GM12878 (cell line): ENCODE measurements at regions not wholly inside any gene's neighbourhood (a gene's known extent, or its start where the extent isn't known, plus 50 kb on each side); places are given as distances from the start of the nearest gene placed in this dataset.

Source experiments
- ATAC-seq: fragments of 200-7000 bp; cut with Tn5 transposase; 3 replicates; pipeline ENCODE4 v1.9.1; 2020; ENCODE audit warnings: mild to moderate bottlenecking, moderate library complexity
- BruUV-seq: library from RNA; stranded (reverse); fragments of 400-500 nt; replicated peaks from 2 replicates; lab custom pipeline; 2021; lab: Mats Ljungman, UMichigan
- CTCF ChIA-PET: fragments of 300-600 bp; sonication (Branson Sonifier 250); formaldehyde crosslinking; extraction: SDS; loops from one replicate; lab custom pipeline; 2021; ENCODE audit warnings: inconsistent platforms; lab: Yijun Ruan, JAX
- POLR2A ChIA-PET: fragments of 350-600 bp; formaldehyde crosslinking; extraction: SDS; loops from one replicate; lab custom pipeline; 2021; ENCODE audit warnings: inconsistent platforms; lab: Charles Lee
- RAD21 ChIA-PET: fragments of 300-600 bp; sonication (Branson Sonifier 250); formaldehyde crosslinking; loops from one replicate; lab custom pipeline; 2023; ENCODE audit warnings: antibody characterized with exemption; ENCODE audit not compliant: unreplicated experiment; lab: Charles Lee
- SMC1A ChIA-PET: fragments of 300-600 bp; sonication (Branson Sonifier 250); formaldehyde crosslinking; loops from one replicate; lab custom pipeline; 2023; ENCODE audit not compliant: unreplicated experiment, uncharacterized antibody; lab: Charles Lee
- DNase-seq: peaks from one replicate; pipeline ENCODE4 v3.0.0-alpha.2; 2011; ENCODE audit warnings: low read depth, low spot score
- FAIRE-seq: peaks from 3 replicates; lab custom pipeline; 2011; peaks lifted over from hg19 to GRCh38; lab: Jason Lieb, UNC
- H2AFZ ChIP-seq: 2 replicates; pipeline ENCODE4 v1.6.0; 2011; ENCODE audit warnings: low read depth, low read length, control low read depth; ENCODE audit not compliant: control insufficient read depth
- H3K27ac ChIP-seq: 2 replicates; pipeline ENCODE4 v1.5.1; 2011; ENCODE audit warnings: control low read depth; ENCODE audit not compliant: control insufficient read depth, insufficient read depth
- H3K27me3 ChIP-seq, 2 experiments: replicated peaks in 1 of 2; 2 replicates each; pipeline versions ENCODE4 v1.6.0 to v1.6.1; 2011; ENCODE audit warnings: low read length in 1 of 2; ENCODE audit not compliant: control insufficient read depth in 2 of 2, insufficient read depth in 2 of 2
- H3K36me3 ChIP-seq, 2 experiments: 2 replicates each; pipeline ENCODE4 v1.5.1; 2011; ENCODE audit warnings: low read length in 1 of 2; ENCODE audit not compliant: control insufficient read depth in 2 of 2, insufficient read depth in 2 of 2
- H3K4me1 ChIP-seq: 2 replicates; pipeline ENCODE4 v1.6.1; 2011; ENCODE audit warnings: mild to moderate bottlenecking, low read length, moderate library complexity, mixed read lengths; ENCODE audit not compliant: control insufficient read depth, insufficient read depth
- H3K4me2 ChIP-seq: 2 replicates; pipeline ENCODE4 v1.6.0; 2011; ENCODE audit warnings: control low read depth; ENCODE audit not compliant: control insufficient read depth, insufficient read depth
- H3K4me3 ChIP-seq: fragments of 200-600 bp; sonication (generic); 2 replicates; pipeline ENCODE4 v1.5.1; 2016
- H3K79me2 ChIP-seq: 2 replicates; pipeline ENCODE4 v1.6.0; 2011; ENCODE audit warnings: low read length; ENCODE audit not compliant: control insufficient read depth, insufficient read depth
- H3K9ac ChIP-seq: 2 replicates; pipeline ENCODE4 v1.8.0; 2011; ENCODE audit warnings: low read length, control low read depth, mixed read lengths; ENCODE audit not compliant: control insufficient read depth, insufficient read depth
- H3K9me3 ChIP-seq: replicated peaks from 3 replicates; pipeline ENCODE4 v1.5.1; 2011; ENCODE audit warnings: mild to moderate bottlenecking, low read length; ENCODE audit not compliant: control insufficient read depth, insufficient read depth
- H4K20me1 ChIP-seq: 2 replicates; pipeline ENCODE4 v1.6.0; 2011; ENCODE audit not compliant: control insufficient read depth, insufficient read depth
- ATF7 ChIP-seq: fragments of 450-650 bp; IDR thresholded peaks from 2 replicates; pipeline ENCODE4 v1.6.1; 2016; ENCODE audit warnings: low read depth, mild to moderate bottlenecking
- ESRRA ChIP-seq: IDR thresholded peaks from 2 replicates; pipeline ENCODE4 v1.6.1; 2012; ENCODE audit warnings: mild to moderate bottlenecking, low read length, improper control_type of control experiment
- IKZF1 ChIP-seq: fragments of 450-650 bp; conservative IDR thresholded peaks from 2 replicates; pipeline ENCODE4 v1.6.1; 2017; ENCODE audit warnings: antibody characterized with exemption, mild to moderate bottlenecking
- IKZF2 ChIP-seq, 2 experiments: fragments of 450-650 bp; IDR thresholded peaks; 2 replicates each; pipeline ENCODE4 v1.6.1; 2017; ENCODE audit warnings: mild to moderate bottlenecking in 2 of 2, moderate library complexity in 2 of 2
- MEF2A ChIP-seq: IDR thresholded peaks from 2 replicates; pipeline ENCODE4 v1.6.1; 2011; ENCODE audit warnings: low read depth, mild to moderate bottlenecking, low read length, moderate library complexity; ENCODE audit not compliant: insufficient read depth
- MEF2B ChIP-seq: fragments of 450-650 bp; IDR thresholded peaks from 2 replicates; pipeline ENCODE4 v1.6.1; 2018; ENCODE audit warnings: mild to moderate bottlenecking, moderate library complexity; ENCODE audit not compliant: partially characterized antibody, poor library complexity, severe bottlenecking
- MXI1 ChIP-seq: fragments of 150-350 bp; IDR thresholded peaks from 2 replicates; pipeline ENCODE4 v1.6.1; 2011; ENCODE audit warnings: low read depth, mild to moderate bottlenecking, inconsistent platforms, low read length, improper control_type of control experiment
- NR2C1 ChIP-seq: fragments of 450-650 bp; IDR thresholded peaks from 2 replicates; pipeline ENCODE4 v1.6.1; 2017; ENCODE audit warnings: antibody characterized with exemption, mild to moderate bottlenecking, moderate library complexity
- POU2F2 ChIP-seq: IDR thresholded peaks from 3 replicates; pipeline ENCODE4 v1.6.1; 2011; ENCODE audit warnings: low read depth, mild to moderate bottlenecking, low read length, borderline replicate concordance
- SMAD1 ChIP-seq: fragments of 450-650 bp; IDR thresholded peaks from 2 replicates; pipeline ENCODE4 v1.6.1; 2018; ENCODE audit warnings: mild to moderate bottlenecking, low read depth; ENCODE audit not compliant: partially characterized antibody
- SMARCA5 ChIP-seq: fragments of 450-650 bp; IDR thresholded peaks from 2 replicates; pipeline ENCODE4 v1.6.1; 2017; ENCODE audit warnings: mild to moderate bottlenecking
- WGBS: methylation state at CpG from one replicate; pipeline ENCODE4 v1.1.6; 2016; ENCODE audit warnings: low lambda C conversion rate; ENCODE audit not compliant: insufficient replicate concordance, insufficient coverage; ENCODE audit errors: missing lambda C conversion rate; 5-methylcytosine and 5-hydroxymethylcytosine counted together
- in situ Hi-C: fragments of 300-500 bp; cut with MboI; formaldehyde crosslinking; loops from 9 replicates; pipeline ENCODE4 v1.14.3; 2018; ENCODE audit warnings: mixed read lengths
- intact Hi-C: fragments of 100-400 bp; cut with micrococcal nuclease; formaldehyde crosslinking; loops from one replicate; pipeline ENCODE4 v1.14.2; 2022; ENCODE audit not compliant: unreplicated experiment
- TF ChIP-seq, protein P1 (sequence below): IDR thresholded peaks from 2 replicates; pipeline ENCODE4 v1.6.1; 2011; ENCODE audit warnings: borderline replicate concordance, low read depth, mild to moderate bottlenecking, moderate library complexity, low read length; ENCODE audit not compliant: insufficient read depth, poor library complexity, severe bottlenecking

- no peak for TF ChIP-seq NR2C1
These were observed 138.5 kb downstream of the RAB38 start (continued) for GRCh38 chr11:88036701-88037100.

GRCh38 chr11:88035271-88035670, 140.0 kb downstream of the RAB38 start:
- 21% methylated on average over 2 of the region's 2 CpGs for WGBS
- no peak overlapping the region for H3K9ac ChIP-seq
- no peaks in the 10 kb centered on the region for H3K79me2 ChIP-seq
- in situ Hi-C loops: no loop called here
- POLR2A ChIA-PET: no interaction called here
- H3K27me3 ChIP-seq: no peaks in the 10 kb centered on the region; a peak in 1 of 4 replicates
- no TSS peak for BruUV-seq
- TF ChIP-seq SMAD1 (no peak), IKZF2 (IDR thresholded peaks at IDR 0.05) (no peak)
- TF ChIP-seq, all 136 proteins: peak for 0
- Histone ChIP-seq H3K4me1 (no peaks in the 10 kb centered on the region), H3K4me2 (no peak overlapping the region), H3K27ac (no peak overlapping the region), H3K36me3 (no peaks in the 10 kb centered on the region), H3K9me3 (no peaks in the 10 kb centered on the region), H4K20me1 (no peaks in the 10 kb centered on the region), H2AFZ (no peak overlapping the region), H3K4me3 (no peak overlapping the region)
- CTCF ChIA-PET: no interaction called here
- ATAC-seq: no peak
- RAD21 ChIA-PET: no interaction called here
- SMC1A ChIA-PET: no interaction called here
- intact Hi-C loops: no loop called here
- FAIRE-seq: no peak
- no peak for DNase-seq

GRCh38 chr11:88017666-88018065, 157.6 kb downstream of the RAB38 start:
- ChIA-PET SMC1A (interaction anchor here (1.0 to 5.2 kb wide), 11 partner anchors 8 to 869 kb away, joined by 3 to 60 read pairs (median 8); no protein-coding TSS in a partner anchor), RAD21 (interaction anchor here (1.3 to 3.8 kb wide), 5 partner anchors 457 to 869 kb away, joined by 3 to 46 read pairs (median 8); no protein-coding TSS in a partner anchor), POLR2A (interaction anchor here (0.7 kb wide), 1 partner anchor 81 kb away, joined by 3 read pairs; no protein-coding TSS in a partner anchor)
- Histone ChIP-seq H3K27me3 (no peaks in the 10 kb centered on the region; a peak in 1 of 4 replicates), H4K20me1 (no peaks in the 10 kb centered on the region), H3K4me3 (no peak overlapping the region), H3K4me2 (no peak overlapping the region), H3K9me3 (no peaks in the 10 kb centered on the region; the same call in 2 of the 3 replicates), H3K4me1 (no peaks in the 10 kb centered on the region), H2AFZ (no peak overlapping the region)
- ATAC-seq (no peak), DNase-seq (no peak), FAIRE-seq (no peak)
- no TSS peak for BruUV-seq
- intact Hi-C loops: loop anchor here (2.0 kb wide), 1 partner anchor 535 kb away; no protein-coding TSS in a partner anchor
- TF ChIP-seq IKZF1: no peak
- TF ChIP-seq, protein P1, sequence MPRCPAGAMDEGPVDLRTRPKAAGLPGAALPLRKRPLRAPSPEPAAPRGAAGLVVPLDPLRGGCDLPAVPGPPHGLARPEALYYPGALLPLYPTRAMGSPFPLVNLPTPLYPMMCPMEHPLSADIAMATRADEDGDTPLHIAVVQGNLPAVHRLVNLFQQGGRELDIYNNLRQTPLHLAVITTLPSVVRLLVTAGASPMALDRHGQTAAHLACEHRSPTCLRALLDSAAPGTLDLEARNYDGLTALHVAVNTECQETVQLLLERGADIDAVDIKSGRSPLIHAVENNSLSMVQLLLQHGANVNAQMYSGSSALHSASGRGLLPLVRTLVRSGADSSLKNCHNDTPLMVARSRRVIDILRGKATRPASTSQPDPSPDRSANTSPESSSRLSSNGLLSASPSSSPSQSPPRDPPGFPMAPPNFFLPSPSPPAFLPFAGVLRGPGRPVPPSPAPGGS: no peak
- TF ChIP-seq POU2F2: no peak
- TF ChIP-seq ESRRA: no peak
- no peak for TF ChIP-seq MEF2B
- TF ChIP-seq ATF7: no peak
- TF ChIP-seq MXI1: no peak
- TF ChIP-seq MEF2A: no peak
- no peak for TF ChIP-seq SMARCA5
- TF ChIP-seq, all 136 proteins: peak for 0
- Histone ChIP-seq H3K36me3 (no peaks in the 10 kb centered on the region), H3K79me2 (no peaks in the 10 kb centered on the region), H3K27ac (no peak overlapping the region), H3K9ac (no peak overlapping the region)
- CTCF ChIA-PET: interaction anchor here (0.8 to 4.5 kb wide), 11 partner anchors 8 to 541 kb away, joined by 3 to 107 read pairs (median 11); no protein-coding TSS in a partner anchor
- 32% methylated on average over 4 of the region's 4 CpGs for WGBS
- in situ Hi-C loops: loop anchor here (25.0 kb wide), 2 partner anchors 520 to 870 kb away; no protein-coding TSS in a partner anchor
